ENCODE measurements at regions not wholly inside any gene's neighbourhood (a gene's known extent, or its start where the extent isn't known, plus 50 kb on each side); places are given as distances from the start of the nearest gene placed in this dataset.

DNA sequence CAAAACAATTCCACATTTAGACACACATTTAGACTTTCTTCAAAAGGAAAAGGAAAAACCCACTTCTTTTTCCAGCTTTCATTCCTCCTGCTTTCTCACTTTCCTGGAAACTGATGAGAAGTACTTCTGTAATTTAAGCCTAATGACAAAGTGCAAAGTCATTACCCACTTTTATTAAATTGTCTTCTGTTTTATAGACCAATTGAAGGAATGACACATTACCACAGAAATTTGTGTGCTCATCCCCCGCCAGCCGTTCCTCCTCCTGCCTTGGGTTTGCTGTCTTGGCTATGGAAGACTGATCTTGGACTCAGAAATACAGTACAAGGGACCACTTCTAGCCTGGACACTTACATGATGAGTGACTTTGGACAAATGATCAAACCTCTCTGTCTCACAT, 717.8 kb downstream of the SORCS3 start:
- ATAC-seq (no peak), DNase-seq (no peak)
- Histone ChIP-seq H3K4me1 (no peaks in the 10 kb centered on the region), H3K27me3 (ENCODE audit: insufficient read depth in 3 of 3, low read length in 2 of 3) (no peaks in the 10 kb centered on the region), H3K27ac (no peak overlapping the region), H3K9me3 (no peaks in the 10 kb centered on the region), H3K36me3 (ENCODE audit: insufficient read depth in 1 of 2, low read depth in 1 of 2) (no peaks in the 10 kb centered on the region), H3K4me3 (no peak overlapping the region)
- 82 to 88% (median 84%) methylated on average over 2 of the region's 2 CpGs for WGBS, 3 donors
- intact Hi-C loops (cut with DNase I) = no loop called here
- TF ChIP-seq, protein P1, sequence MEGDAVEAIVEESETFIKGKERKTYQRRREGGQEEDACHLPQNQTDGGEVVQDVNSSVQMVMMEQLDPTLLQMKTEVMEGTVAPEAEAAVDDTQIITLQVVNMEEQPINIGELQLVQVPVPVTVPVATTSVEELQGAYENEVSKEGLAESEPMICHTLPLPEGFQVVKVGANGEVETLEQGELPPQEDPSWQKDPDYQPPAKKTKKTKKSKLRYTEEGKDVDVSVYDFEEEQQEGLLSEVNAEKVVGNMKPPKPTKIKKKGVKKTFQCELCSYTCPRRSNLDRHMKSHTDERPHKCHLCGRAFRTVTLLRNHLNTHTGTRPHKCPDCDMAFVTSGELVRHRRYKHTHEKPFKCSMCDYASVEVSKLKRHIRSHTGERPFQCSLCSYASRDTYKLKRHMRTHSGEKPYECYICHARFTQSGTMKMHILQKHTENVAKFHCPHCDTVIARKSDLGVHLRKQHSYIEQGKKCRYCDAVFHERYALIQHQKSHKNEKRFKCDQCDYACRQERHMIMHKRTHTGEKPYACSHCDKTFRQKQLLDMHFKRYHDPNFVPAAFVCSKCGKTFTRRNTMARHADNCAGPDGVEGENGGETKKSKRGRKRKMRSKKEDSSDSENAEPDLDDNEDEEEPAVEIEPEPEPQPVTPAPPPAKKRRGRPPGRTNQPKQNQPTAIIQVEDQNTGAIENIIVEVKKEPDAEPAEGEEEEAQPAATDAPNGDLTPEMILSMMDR (IDR thresholded peaks at IDR 0.05) = no peak

DNA sequence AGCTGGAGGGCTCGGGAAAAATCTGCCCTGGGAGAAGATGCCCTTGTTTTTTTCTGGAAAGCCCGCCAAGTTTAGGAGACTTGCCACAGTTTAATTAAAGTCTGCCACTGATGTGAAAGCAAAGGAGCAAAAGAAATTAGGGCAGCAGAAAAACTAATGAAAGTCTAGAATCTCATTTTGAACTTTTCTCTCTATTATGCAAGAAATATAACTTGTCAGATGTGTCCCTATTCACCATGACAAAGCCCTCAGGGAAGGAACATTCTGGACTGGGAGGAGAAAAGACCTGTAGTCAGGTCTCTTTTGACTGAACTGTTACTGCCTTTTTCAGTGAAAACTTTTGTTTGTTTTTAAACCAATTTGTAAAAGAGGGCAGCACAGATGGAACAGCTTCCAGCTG, 715.5 kb downstream of the SORCS3 start:
- Histone ChIP-seq H3K4me1 (no peaks in the 10 kb centered on the region), H3K4me3 (no peak overlapping the region), H3K36me3 (ENCODE audit: insufficient read depth in 1 of 2, low read depth in 1 of 2) (no peaks in the 10 kb centered on the region), H3K9me3 (no peaks in the 10 kb centered on the region), H3K27me3 (ENCODE audit: insufficient read depth in 3 of 3, low read length in 2 of 3) (no peaks in the 10 kb centered on the region), H3K27ac (no peak overlapping the region)
- ATAC-seq (no peak), DNase-seq (no peak)
- 37 to 59% (median 42%) methylated on average over 2 of the region's 2 CpGs for WGBS, 3 donors
- intact Hi-C loops (cut with DNase I) = no loop called here
- TF ChIP-seq, protein P1 (IDR thresholded peaks at IDR 0.05) = no peak

DNA sequence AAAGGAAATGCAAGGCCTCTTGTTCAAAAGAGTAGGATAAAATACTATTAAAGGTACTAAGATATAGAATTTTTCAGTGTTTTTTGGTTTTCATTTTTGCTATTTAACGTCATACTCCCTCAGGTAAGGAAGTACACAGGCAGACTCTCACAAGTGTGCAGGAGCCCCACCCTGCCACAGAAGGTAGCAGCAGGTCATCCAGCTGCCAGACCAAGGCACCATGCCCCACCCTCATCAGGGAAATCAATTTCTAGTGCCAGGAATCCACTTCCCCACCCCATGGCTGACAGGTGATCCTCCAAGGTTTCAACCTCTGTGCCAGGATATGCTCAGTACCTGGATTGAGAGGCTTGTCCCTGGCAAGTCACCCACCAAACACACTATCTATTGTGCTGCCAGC, 712.9 kb downstream of the SORCS3 start:
- no peak overlapping the region for H3K4me3 ChIP-seq
- no peak overlapping the region for H3K27ac ChIP-seq
- intact Hi-C loops (cut with DNase I) = no loop called here
- TF ChIP-seq, protein P1 (IDR thresholded peaks at IDR 0.05) = no peak
- no peaks in the 10 kb centered on the region for H3K27me3 ChIP-seq (ENCODE audit: insufficient read depth in 3 of 3, low read length in 2 of 3)
- DNase-seq = no peak
- ATAC-seq = no peak
- H3K4me1 ChIP-seq = no peaks in the 10 kb centered on the region
- WGBS, 3 donors = 73 to 91% (median 83%) methylated on average over 1 of the region's 1 CpG
- no peaks in the 10 kb centered on the region for H3K9me3 ChIP-seq
- H3K36me3 ChIP-seq (ENCODE audit: insufficient read depth in 1 of 2, low read depth in 1 of 2) = no peaks in the 10 kb centered on the region

DNA sequence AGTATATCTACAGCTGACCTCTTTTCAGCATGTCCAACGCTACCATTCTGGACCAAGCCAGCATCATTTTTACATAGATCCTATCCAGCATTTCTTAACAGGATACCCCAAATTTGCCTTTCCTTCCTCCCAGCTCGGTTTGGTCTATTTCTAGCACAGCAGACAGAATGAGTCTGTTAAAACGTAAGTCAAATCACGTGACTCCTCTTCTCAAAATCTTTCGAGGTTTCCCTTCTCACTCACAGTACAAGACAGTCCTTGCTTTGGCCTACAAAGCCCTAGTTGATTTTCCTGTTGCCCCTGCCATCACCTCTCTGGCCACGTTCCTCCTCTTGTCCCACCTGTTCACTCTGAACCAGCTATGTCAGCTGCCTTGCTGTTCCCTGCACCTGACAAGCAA, 711.7 kb downstream of the SORCS3 start:
- H3K27ac ChIP-seq = no peak overlapping the region
- no peaks in the 10 kb centered on the region for H3K27me3 ChIP-seq (ENCODE audit: insufficient read depth in 3 of 3, low read length in 2 of 3)
- no peaks in the 10 kb centered on the region for H3K9me3 ChIP-seq
- DNase-seq (no peak), ATAC-seq (no peak)
- H3K4me1 ChIP-seq = no peaks in the 10 kb centered on the region
- TF ChIP-seq, protein P1 (IDR thresholded peaks at IDR 0.05) = no peak
- 61 to 75% (median 73%) methylated on average over 6 of the region's 6 CpGs for WGBS, 3 donors
- no peaks in the 10 kb centered on the region for H3K36me3 ChIP-seq (ENCODE audit: insufficient read depth in 1 of 2, low read depth in 1 of 2)
- intact Hi-C loops (cut with DNase I) = no loop called here
- no peak overlapping the region for H3K4me3 ChIP-seq

DNA sequence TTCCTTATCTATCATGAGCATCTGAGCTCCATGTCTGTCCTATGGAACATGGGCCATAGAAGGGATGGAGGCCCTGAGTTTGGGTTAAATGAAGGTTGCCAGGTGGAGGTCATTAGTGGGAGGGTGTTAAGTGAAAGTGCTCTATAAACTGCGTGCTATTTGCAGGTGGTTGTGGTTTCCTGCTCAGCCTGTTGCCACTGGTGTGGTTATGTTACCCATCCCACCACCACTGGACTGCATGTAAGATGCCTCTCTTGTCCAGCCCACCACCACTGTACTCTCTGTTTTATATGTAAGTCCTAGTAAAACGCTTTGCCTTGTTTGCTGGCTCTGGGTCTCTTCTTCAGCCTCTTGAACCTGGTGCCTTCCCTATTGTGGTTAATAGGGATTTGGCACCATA, 711.2 kb downstream of the SORCS3 start:
- Histone ChIP-seq H3K27me3 (ENCODE audit: insufficient read depth in 3 of 3, low read length in 2 of 3) (no peaks in the 10 kb centered on the region), H3K27ac (no peak overlapping the region), H3K36me3 (ENCODE audit: insufficient read depth in 1 of 2, low read depth in 1 of 2) (no peaks in the 10 kb centered on the region), H3K4me1 (no peaks in the 10 kb centered on the region), H3K9me3 (no peaks in the 10 kb centered on the region), H3K4me3 (no peak overlapping the region)
- ATAC-seq (no peak), DNase-seq (no peak)
- TF ChIP-seq, protein P1 (IDR thresholded peaks at IDR 0.05) = no peak
- intact Hi-C loops (cut with DNase I) = no loop called here
- WGBS, 3 donors = 45 to 56% (median 52%) methylated on average over 2 of the region's 2 CpGs

Data from psoas muscle (tissue), 7 donors.